Tibial nerve (tissue), 4 donors: ENCODE measurements at regions not wholly inside any gene's neighbourhood (a gene's known extent, or its start where the extent isn't known, plus 50 kb on each side); places are given as distances from the start of the nearest gene placed in this dataset.

Source experiments
- DNase-seq, 2 donors: peaks; one replicate each; pipeline ENCODE4 v3.0.0-alpha.2; 2019; ENCODE audit warnings: low spot score in 2 of 2
- H3K27ac ChIP-seq, 4 donors: fragments of 200-600 bp; sonication (generic) in 3 of 4; one replicate each; pipeline ENCODE4 v1.5.1; 2017 to 2019; ENCODE audit warnings: mild to moderate bottlenecking in 1 of 4
- H3K27me3 ChIP-seq, 2 donors: fragments of 200-600 bp; sonication (generic) in 1 of 2; one replicate each; pipeline versions ENCODE4 v1.5.1 to v1.6.0; 2017 to 2019
- H3K36me3 ChIP-seq, 3 donors: fragments of 200-600 bp; sonication (generic); one replicate each; pipeline ENCODE4 v1.5.1; 2018 to 2019
- H3K4me1 ChIP-seq, 4 donors: fragments of 200-600 bp; sonication (generic) in 3 of 4; one replicate each; pipeline ENCODE4 v1.5.1; 2017 to 2019
- H3K4me3 ChIP-seq, 4 donors: fragments of 200-600 bp; sonication (generic) in 3 of 4; one replicate each; pipeline ENCODE4 v1.5.1; 2017 to 2019; ENCODE audit warnings: mild to moderate bottlenecking in 1 of 4, moderate library complexity in 1 of 4
- H3K9me3 ChIP-seq, 4 donors: fragments of 200-600 bp; sonication (generic) in 3 of 4; one replicate each; pipeline ENCODE4 v1.5.1; 2017 to 2019
- CTCF ChIP-seq, 5 experiments: fragments of 200-600 bp in 3 of 5; fragments of 450-650 bp in 2 of 5; sonication (generic) in 3 of 5; IDR thresholded peaks; one replicate each; pipeline ENCODE4 v1.5.1; 2016 to 2019; ENCODE audit warnings: antibody characterized with exemption in 5 of 5, mild to moderate bottlenecking in 3 of 5, moderate library complexity in 2 of 5
- EP300 ChIP-seq, 2 donors: sonication (generic); formaldehyde crosslinking; IDR thresholded peaks; one replicate each; pipeline ENCODE4 v1.6.1; 2017; ENCODE audit warnings: antibody characterized with exemption in 2 of 2, mild to moderate bottlenecking in 1 of 2
- POLR2A ChIP-seq, 2 donors: fragments of 450-650 bp; IDR thresholded peaks; one replicate each; pipeline ENCODE4 v1.6.1; 2017; ENCODE audit warnings: antibody characterized with exemption in 2 of 2, mild to moderate bottlenecking in 2 of 2, moderate library complexity in 2 of 2
- WGBS, 2 donors: methylation state at CpG; one replicate each; pipeline ENCODE4 v1.1.5; 2018; 5-methylcytosine and 5-hydroxymethylcytosine counted together

- H3K4me3 ChIP-seq, result no peak overlapping the region
- 30 to 43% methylated on average over 1 of the region's 1 CpG for WGBS, 2 donors
- no peak overlapping the region for H3K27ac ChIP-seq
- TF ChIP-seq POLR2A (IDR thresholded peaks at IDR 0.05) (no peak), CTCF (IDR thresholded peaks at IDR 0.05) (no peak), EP300 (IDR thresholded peaks at IDR 0.05) (no peak)
- H3K36me3 ChIP-seq, result no peaks in the 10 kb centered on the region
- no peaks in the 10 kb centered on the region for H3K9me3 ChIP-seq
- no peaks in the 10 kb centered on the region for H3K4me1 ChIP-seq
- DNase-seq, result no peak
- H3K27me3 ChIP-seq, result no peaks in the 10 kb centered on the region
Observed at GRCh38 chr10:65805511-65805910, 1120.3 kb upstream of the LRRTM3 start.

GRCh38 chr10:65805993-65806392 is 1119.8 kb upstream of the LRRTM3 start:
- H3K9me3 ChIP-seq, result no peaks in the 10 kb centered on the region
- no peaks in the 10 kb centered on the region for H3K27me3 ChIP-seq

GRCh38 chr10:65808687-65809333 is 1117.0 kb upstream of the LRRTM3 start:
- Histone ChIP-seq H3K27ac (no peak overlapping the region), H3K36me3 (no peaks in the 10 kb centered on the region), H3K4me1 (no peaks in the 10 kb centered on the region), H3K9me3 (no peaks in the 10 kb centered on the region), H3K27me3 (no peaks in the 10 kb centered on the region), H3K4me3 (no peak overlapping the region)
- no peak for TF ChIP-seq CTCF (IDR thresholded peaks at IDR 0.05)
- no peak for TF ChIP-seq POLR2A (IDR thresholded peaks at IDR 0.05)
- no peak for TF ChIP-seq EP300 (IDR thresholded peaks at IDR 0.05)
- DNase-seq, result no peak
- 82 to 87% methylated on average over 3 of the region's 3 CpGs for WGBS, 2 donors

More at GRCh38 chr10:65805993-65806392, 1119.8 kb upstream of the LRRTM3 start:
- Histone ChIP-seq H3K4me1 (no peaks in the 10 kb centered on the region), H3K36me3 (no peaks in the 10 kb centered on the region), H3K4me3 (no peak overlapping the region), H3K27ac (no peak overlapping the region)
- 35 to 46% methylated on average over 1 of the region's 1 CpG for WGBS, 2 donors
- no peak for TF ChIP-seq EP300 (IDR thresholded peaks at IDR 0.05)
- TF ChIP-seq POLR2A (IDR thresholded peaks at IDR 0.05), result no peak
- no peak for TF ChIP-seq CTCF (IDR thresholded peaks at IDR 0.05)
- no peak for DNase-seq

- Histone ChIP-seq H3K9me3 (no peaks in the 10 kb centered on the region), H3K4me3 (no peak overlapping the region), H3K27me3 (no peaks in the 10 kb centered on the region), H3K36me3 (no peaks in the 10 kb centered on the region), H3K4me1 (no peaks in the 10 kb centered on the region), H3K27ac (no peak overlapping the region)
- TF ChIP-seq POLR2A (IDR thresholded peaks at IDR 0.05) (no peak), CTCF (IDR thresholded peaks at IDR 0.05) (no peak), EP300 (IDR thresholded peaks at IDR 0.05) (no peak)
- no peak for DNase-seq
- WGBS, 2 donors, result 98 to 99% methylated on average over 10 to 16 of the region's 28 CpGs
Observed at GRCh38 chr10:65811931-65812525, 1113.8 kb upstream of the LRRTM3 start.

GRCh38 chr10:65816536-65816935 is 1109.3 kb upstream of the LRRTM3 start:
- 31 to 58% methylated on average over 1 of the region's 1 CpG for WGBS, 2 donors
- DNase-seq, result no peak
- TF ChIP-seq CTCF (IDR thresholded peaks at IDR 0.05), result no peak
- no peak for TF ChIP-seq POLR2A (IDR thresholded peaks at IDR 0.05)
- no peak for TF ChIP-seq EP300 (IDR thresholded peaks at IDR 0.05)

More at GRCh38 chr10:65816536-65816935, 1109.3 kb upstream of the LRRTM3 start:
- H3K9me3 ChIP-seq, result no peaks in the 10 kb centered on the region
- no peak overlapping the region for H3K27ac ChIP-seq
- no peak overlapping the region for H3K4me3 ChIP-seq
- no peaks in the 10 kb centered on the region for H3K27me3 ChIP-seq
- no peaks in the 10 kb centered on the region for H3K36me3 ChIP-seq
- H3K4me1 ChIP-seq, result no peaks in the 10 kb centered on the region
